Left lung (tissue), 4 donors: ENCODE measurements at regions not wholly inside any gene's neighbourhood (a gene's known extent, or its start where the extent isn't known, plus 50 kb on each side); places are given as distances from the start of the nearest gene placed in this dataset.

Experiments used
- ATAC-seq: fragments of 200-7000 bp; cut with Tn5 transposase; one replicate; pipeline ENCODE4 v1.9.1; 2020; ENCODE audit warnings: moderate library complexity
- DNase-seq, 4 donors: peaks; one replicate each; pipeline ENCODE4 v3.0.0-alpha.2; 2013 to 2020
- H3K27ac ChIP-seq, 2 donors: fragments of 200-600 bp; sonication (generic) in 1 of 2; one replicate each; pipeline versions ENCODE4 v1.5.0 to v1.8.0; 2020 to 2021
- H3K27me3 ChIP-seq, 2 donors: fragments of 200-600 bp; sonication (generic) in 1 of 2; one replicate each; pipeline versions ENCODE4 v1.5.0 to v1.8.0; 2020 to 2021
- H3K36me3 ChIP-seq, 2 donors: fragments of 200-600 bp; sonication (generic) in 1 of 2; one replicate each; pipeline versions ENCODE4 v1.5.0 to v1.8.0; 2020 to 2021
- H3K4me1 ChIP-seq, 2 donors: fragments of 200-600 bp; one replicate each; pipeline ENCODE4 v1.8.0; 2021
- H3K4me3 ChIP-seq, 2 donors: fragments of 200-600 bp; sonication (generic) in 1 of 2; one replicate each; pipeline versions ENCODE4 v1.5.0 to v1.8.0; 2020 to 2021; ENCODE audit warnings: mild to moderate bottlenecking in 1 of 2
- H3K9me3 ChIP-seq, 2 donors: fragments of 200-600 bp; sonication (generic) in 1 of 2; one replicate each; pipeline versions ENCODE4 v1.5.0 to v1.8.0; 2020 to 2021
- CTCF ChIP-seq, 2 donors: fragments of 200-600 bp; sonication (generic) in 1 of 2; IDR thresholded peaks; one replicate each; pipeline versions ENCODE4 v1.5.0 to v1.8.0; 2021; ENCODE audit warnings: antibody characterized with exemption in 2 of 2
- intact Hi-C, 2 donors: fragments of 100-400 bp; cut with DNase I; formaldehyde crosslinking; loops; one replicate each; pipeline versions ENCODE4 v1.11.2 to v1.14.2; 2022
- donor health status: DM: no; HTN: yes; CAD: no.
- donor health status: DM: no; HTN: no; CAD: no.

- H3K27me3 ChIP-seq: no peaks in the 10 kb centered on the region
- intact Hi-C loops: no loop called here
- H3K36me3 ChIP-seq: no peaks in the 10 kb centered on the region
- TF ChIP-seq CTCF (IDR thresholded peaks at IDR 0.05): no peak
- DNase-seq (no peak), ATAC-seq (no peak)
- no peak overlapping the region for H3K4me3 ChIP-seq
- peaks cover 0 to 4% of the 10 kb centered on the region in 2 donors for H3K4me1 ChIP-seq
- no peak overlapping the region for H3K27ac ChIP-seq
- H3K9me3 ChIP-seq: no peaks in the 10 kb centered on the region
These were observed 272.4 kb downstream of the SKAP2 start for GRCh38 chr7:26592011-26592410.

DNA sequence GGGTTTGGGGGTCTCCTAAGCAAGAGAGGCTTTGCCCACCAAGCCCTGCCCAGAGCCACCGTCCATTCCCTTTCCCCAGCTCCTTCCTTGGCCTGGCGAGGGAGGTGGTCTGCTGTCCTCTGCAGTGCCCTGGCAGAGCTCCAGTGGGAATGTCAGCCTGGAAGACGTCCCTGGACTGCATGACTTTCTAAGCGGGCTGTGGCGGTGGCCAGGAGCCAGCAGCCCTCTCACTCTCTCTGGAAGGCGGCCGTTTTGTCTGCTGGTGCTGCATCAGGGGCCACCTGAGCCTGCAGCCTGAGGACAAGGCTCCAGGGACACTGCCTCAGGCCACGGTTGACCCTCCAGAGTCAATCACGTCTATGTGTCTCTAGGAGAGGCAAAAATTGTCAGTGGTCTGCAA lies 271.0 kb downstream of the SKAP2 start:
- Histone ChIP-seq H3K4me1 (peaks cover 0 to 4% of the 10 kb centered on the region in 2 donors), H3K27ac (no peak overlapping the region)
- ATAC-seq: no peak

GRCh38 chr7:26593896-26594295 lies 270.5 kb downstream of the SKAP2 start:
- H3K27me3 ChIP-seq: no peaks in the 10 kb centered on the region
- no peak overlapping the region for H3K27ac ChIP-seq
- no peaks in the 10 kb centered on the region for H3K36me3 ChIP-seq
- no peak for ATAC-seq
- intact Hi-C loops: no loop called here
- no peak overlapping the region for H3K4me3 ChIP-seq
- no peaks in the 10 kb centered on the region for H3K9me3 ChIP-seq
- peaks cover 0 to 4% of the 10 kb centered on the region in 2 donors for H3K4me1 ChIP-seq
- peak in 2 of 4 donors; percentile 11 to 15 for DNase-seq
- TF ChIP-seq CTCF (IDR thresholded peaks at IDR 0.05): no peak

More for the DNA sequence above, 271.0 kb downstream of the SKAP2 start:
- no peaks in the 10 kb centered on the region for H3K36me3 ChIP-seq
- intact Hi-C loops: no loop called here
- peak in 2 of 4 donors; percentile 29 to 53 for DNase-seq
- H3K27me3 ChIP-seq: no peaks in the 10 kb centered on the region
- H3K9me3 ChIP-seq: no peaks in the 10 kb centered on the region
- H3K4me3 ChIP-seq: no peak overlapping the region
- no peak for TF ChIP-seq CTCF (IDR thresholded peaks at IDR 0.05)

DNA sequence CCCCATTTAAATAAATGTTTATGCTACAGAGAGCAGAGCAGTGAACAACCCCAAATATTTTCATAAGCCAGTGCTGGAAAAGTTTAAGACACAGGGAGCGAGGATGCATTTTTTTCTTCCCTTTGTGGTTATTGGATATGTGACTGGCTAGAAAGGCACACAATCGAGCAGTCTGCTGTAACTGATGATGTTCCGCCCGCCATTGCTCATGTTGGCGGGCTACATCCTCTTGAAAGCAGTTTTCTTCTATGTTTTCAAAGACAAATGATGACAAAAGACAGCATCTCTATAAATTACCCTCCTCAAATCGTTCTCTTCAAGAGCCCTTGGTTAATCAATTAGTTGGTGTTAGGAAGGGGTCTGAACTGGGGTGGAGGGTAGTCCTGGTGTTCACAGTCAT lies 269.8 kb downstream of the SKAP2 start:
- intact Hi-C loops: no loop called here
- no peak for ATAC-seq
- Histone ChIP-seq H3K4me3 (no peak overlapping the region), H3K27ac (no peak overlapping the region), H3K27me3 (no peaks in the 10 kb centered on the region), H3K9me3 (no peaks in the 10 kb centered on the region), H3K36me3 (no peaks in the 10 kb centered on the region), H3K4me1 (peaks cover 0 to 4% of the 10 kb centered on the region in 2 donors)
- no peak for TF ChIP-seq CTCF (IDR thresholded peaks at IDR 0.05)
- DNase-seq: no peak

DNA sequence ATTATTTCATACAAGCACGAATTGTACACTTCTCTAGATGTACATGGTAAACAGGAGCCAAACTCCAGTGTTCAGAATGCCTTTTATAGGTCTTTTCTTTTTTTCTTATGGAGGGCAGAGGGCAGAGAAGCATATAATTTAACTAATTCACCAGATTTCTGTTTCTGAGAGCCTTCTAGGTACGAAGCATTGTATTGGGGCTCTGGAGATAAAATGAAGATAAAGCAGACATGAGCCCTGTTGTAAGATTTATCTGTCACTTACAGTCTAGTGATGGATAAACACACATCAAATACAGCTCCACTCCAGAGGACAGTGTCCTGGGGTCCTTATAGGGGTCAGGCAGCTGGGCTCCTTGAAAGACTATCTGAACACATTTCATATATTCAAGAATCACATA lies 265.5 kb downstream of the SKAP2 start:
- no peaks in the 10 kb centered on the region for H3K9me3 ChIP-seq
- no peaks in the 10 kb centered on the region for H3K27me3 ChIP-seq
- H3K36me3 ChIP-seq: no peaks in the 10 kb centered on the region
- no peaks in the 10 kb centered on the region for H3K4me1 ChIP-seq
- TF ChIP-seq CTCF (IDR thresholded peaks at IDR 0.05): no peak
- no peak overlapping the region for H3K4me3 ChIP-seq
- H3K27ac ChIP-seq: no peak overlapping the region
- ATAC-seq (no peak), DNase-seq (no peak)
- intact Hi-C loops: no loop called here
